Esophagus (tissue), 2 donors: ENCODE measurements at regions not wholly inside any gene's neighbourhood (a gene's known extent, or its start where the extent isn't known, plus 50 kb on each side); places are given as distances from the start of the nearest gene placed in this dataset.

Experiments used
- H3K27ac ChIP-seq, 2 donors: one replicate each; pipeline ENCODE4 v1.5.1; 2013; ENCODE audit warnings: low read depth in 2 of 2, mild to moderate bottlenecking in 2 of 2, inconsistent platforms in 1 of 2, low read length in 1 of 2, moderate library complexity in 1 of 2
- H3K27me3 ChIP-seq, 2 donors: one replicate each; pipeline ENCODE4 v1.6.1; 2013; ENCODE audit warnings: low read length in 2 of 2, control low read depth in 1 of 2, mild to moderate bottlenecking in 1 of 2; ENCODE audit not compliant: insufficient read depth in 2 of 2, control insufficient read depth in 1 of 2
- H3K36me3 ChIP-seq, 2 donors: one replicate each; pipeline ENCODE4 v1.6.1; 2013; ENCODE audit warnings: low read length in 1 of 2; ENCODE audit not compliant: control insufficient read depth in 2 of 2, insufficient read depth in 2 of 2
- H3K4me1 ChIP-seq, 2 donors: one replicate each; pipeline ENCODE4 v1.6.1; 2013; ENCODE audit warnings: low read length in 1 of 2; ENCODE audit not compliant: control insufficient read depth in 2 of 2, insufficient read depth in 2 of 2
- H3K4me3 ChIP-seq, 2 donors: one replicate each; pipeline ENCODE4 v1.5.1; 2013; ENCODE audit warnings: low read length in 2 of 2, mild to moderate bottlenecking in 2 of 2, low read depth in 1 of 2, moderate library complexity in 1 of 2
- H3K9me3 ChIP-seq, 2 donors: one replicate each; pipeline ENCODE4 v1.6.1; 2013; ENCODE audit warnings: mild to moderate bottlenecking in 2 of 2, low read depth in 1 of 2, low read length in 1 of 2, moderate library complexity in 1 of 2; ENCODE audit not compliant: control insufficient read depth in 2 of 2, insufficient read depth in 1 of 2
- WGBS, 2 donors: extraction: QIAGEN DNeasy Blood & Tissue Kit; methylation state at CpG; one replicate each; pipeline ENCODE4 v1.1.7; 2013; 5-methylcytosine and 5-hydroxymethylcytosine counted together
- donor health status: healthy with polysubstance abuse.
- donor health status: Bipolar disorder and iron deficiency.

GRCh38 chr7:34362621-34363020, 295.4 kb upstream of the NPSR1 start:
- H3K36me3 ChIP-seq: no peaks in the 10 kb centered on the region
- 68 to 73% methylated on average over 2 of the region's 2 CpGs for WGBS, 2 donors
- no peak overlapping the region for H3K4me3 ChIP-seq
- no peaks in the 10 kb centered on the region for H3K27me3 ChIP-seq
- H3K4me1 ChIP-seq: no peaks in the 10 kb centered on the region
- H3K9me3 ChIP-seq: no peaks in the 10 kb centered on the region
- H3K27ac ChIP-seq: no peak overlapping the region

- no peaks in the 10 kb centered on the region for H3K9me3 ChIP-seq
- H3K27me3 ChIP-seq: no peaks in the 10 kb centered on the region
- no peaks in the 10 kb centered on the region for H3K4me1 ChIP-seq
- H3K4me3 ChIP-seq: no peak overlapping the region
- H3K27ac ChIP-seq: no peak overlapping the region
- no peaks in the 10 kb centered on the region for H3K36me3 ChIP-seq
- 71 to 73% methylated on average over 2 of the region's 2 CpGs for WGBS, 2 donors
Measured at GRCh38 chr7:34364130-34364529, 293.9 kb upstream of the NPSR1 start.

GRCh38 chr7:34365011-34365410, 293.0 kb upstream of the NPSR1 start:
- no peaks in the 10 kb centered on the region for H3K4me1 ChIP-seq
- no peaks in the 10 kb centered on the region for H3K36me3 ChIP-seq
- WGBS, 2 donors: 75 to 92% methylated on average over 1 of the region's 1 CpG
- H3K4me3 ChIP-seq: no peak overlapping the region
- no peaks in the 10 kb centered on the region for H3K27me3 ChIP-seq
- no peak overlapping the region for H3K27ac ChIP-seq
- H3K9me3 ChIP-seq: no peaks in the 10 kb centered on the region

GRCh38 chr7:34365611-34366010, 292.4 kb upstream of the NPSR1 start:
- H3K36me3 ChIP-seq: no peaks in the 10 kb centered on the region
- no peak overlapping the region for H3K4me3 ChIP-seq
- no peaks in the 10 kb centered on the region for H3K27me3 ChIP-seq
- 88 to 91% methylated on average over 5 of the region's 5 CpGs for WGBS, 2 donors
- H3K4me1 ChIP-seq: no peaks in the 10 kb centered on the region
- no peak overlapping the region for H3K27ac ChIP-seq
- no peaks in the 10 kb centered on the region for H3K9me3 ChIP-seq

GRCh38 chr7:34371922-34372321, 286.1 kb upstream of the NPSR1 start:
- no peaks in the 10 kb centered on the region for H3K4me1 ChIP-seq
- peaks cover 0 to 2% of the 10 kb centered on the region in 2 donors for H3K9me3 ChIP-seq
- no peaks in the 10 kb centered on the region for H3K36me3 ChIP-seq
- no peak overlapping the region for H3K4me3 ChIP-seq
- no peaks in the 10 kb centered on the region for H3K27me3 ChIP-seq
- WGBS, 2 donors: 85 to 86% methylated on average over 4 of the region's 4 CpGs
- H3K27ac ChIP-seq: no peak overlapping the region

GRCh38 chr7:34373940-34374339, 284.1 kb upstream of the NPSR1 start:
- Histone ChIP-seq H3K4me3 (no peak overlapping the region), H3K27me3 (no peaks in the 10 kb centered on the region), H3K27ac (no peak overlapping the region), H3K9me3 (peaks cover 0 to 2% of the 10 kb centered on the region in 2 donors), H3K36me3 (no peaks in the 10 kb centered on the region), H3K4me1 (no peaks in the 10 kb centered on the region)
- 41 to 53% methylated on average over 1 of the region's 1 CpG for WGBS, 2 donors

- Histone ChIP-seq H3K36me3 (no peaks in the 10 kb centered on the region), H3K4me1 (no peaks in the 10 kb centered on the region), H3K27ac (no peak overlapping the region), H3K4me3 (no peak overlapping the region), H3K9me3 (peaks cover 3 to 6% of the 10 kb centered on the region in 2 donors), H3K27me3 (no peaks in the 10 kb centered on the region)
- 79 to 82% methylated on average over 4 of the region's 4 CpGs for WGBS, 2 donors
Measured at GRCh38 chr7:34382166-34382893, 275.7 kb upstream of the NPSR1 start.

GRCh38 chr7:34385384-34385783, 272.6 kb upstream of the NPSR1 start:
- whole genome bisulfite sequencing, 2 donors: 46 to 56% methylated on average over 1 of the region's 1 CpG

GRCh38 chr7:34389332-34390078, 268.5 kb upstream of the NPSR1 start:
- no peaks in the 10 kb centered on the region for H3K9me3 ChIP-seq
- H3K4me3 ChIP-seq: no peak overlapping the region
- 84 to 89% methylated on average over 7 of the region's 7 CpGs for WGBS, 2 donors
- no peaks in the 10 kb centered on the region for H3K27me3 ChIP-seq
- no peaks in the 10 kb centered on the region for H3K4me1 ChIP-seq
- no peak overlapping the region for H3K27ac ChIP-seq
- H3K36me3 ChIP-seq: no peaks in the 10 kb centered on the region

More at GRCh38 chr7:34385384-34385783, 272.6 kb upstream of the NPSR1 start:
- Histone ChIP-seq H3K9me3 (peaks cover 3 to 6% of the 10 kb centered on the region in 2 donors), H3K36me3 (no peaks in the 10 kb centered on the region), H3K4me1 (no peaks in the 10 kb centered on the region), H3K27ac (no peak overlapping the region), H3K4me3 (no peak overlapping the region), H3K27me3 (no peaks in the 10 kb centered on the region)

- Histone ChIP-seq H3K4me3 (no peak overlapping the region), H3K9me3 (no peaks in the 10 kb centered on the region), H3K4me1 (no peaks in the 10 kb centered on the region), H3K36me3 (no peaks in the 10 kb centered on the region), H3K27ac (no peak overlapping the region), H3K27me3 (no peaks in the 10 kb centered on the region)
- WGBS, 2 donors: 73 to 83% methylated on average over 1 of the region's 1 CpG
Measured at GRCh38 chr7:34390103-34390502, 267.9 kb upstream of the NPSR1 start.
